SK-N-SH treated with all-trans-retinoic acid at 6 μM for 48 hours (cell line): ENCODE measurements at regions not wholly inside any gene's neighbourhood (a gene's known extent, or its start where the extent isn't known, plus 50 kb on each side); places are given as distances from the start of the nearest gene placed in this dataset.

Experiments
- ATAC-seq: fragments of 200-7000 bp; cut with Tn5 transposase; 3 replicates; pipeline ENCODE4 v1.9.1; 2020; ENCODE audit warnings: mild to moderate bottlenecking, moderate library complexity
- ARNTL ChIP-seq: fragments of 450-650 bp; formaldehyde crosslinking; IDR thresholded peaks from 2 replicates; pipeline ENCODE4 v1.5.0; 2020; ENCODE audit warnings: low read depth, mild to moderate bottlenecking, moderate library complexity, borderline replicate concordance
- BACH2 ChIP-seq: fragments of 250-450 bp; sonication (Bioruptor Pico); IDR thresholded peaks from 2 replicates; pipeline ENCODE4 v1.9.0; 2021; ENCODE audit warnings: mild to moderate bottlenecking, borderline replicate concordance
- CREB5 ChIP-seq: fragments of 250-450 bp; sonication (Bioruptor Pico); IDR thresholded peaks from 2 replicates; pipeline ENCODE4 v1.5.1; 2020; ENCODE audit warnings: low read depth, mild to moderate bottlenecking, moderate library complexity
- CSDC2 ChIP-seq: fragments of 250-450 bp; sonication (Bioruptor Pico); IDR thresholded peaks from 2 replicates; pipeline ENCODE4 v1.5.0; 2020; ENCODE audit warnings: mild to moderate bottlenecking, moderate library complexity
- CSRNP3 ChIP-seq: fragments of 250-450 bp; sonication (Bioruptor Pico); IDR thresholded peaks from 2 replicates; pipeline ENCODE4 v1.5.1; 2021; ENCODE audit warnings: mild to moderate bottlenecking, moderate library complexity
- GLIS3 ChIP-seq: fragments of 250-450 bp; sonication (Bioruptor Pico); IDR thresholded peaks from 2 replicates; pipeline ENCODE4 v1.5.0; 2020; ENCODE audit warnings: mild to moderate bottlenecking, moderate library complexity
- ISL1 ChIP-seq: fragments of 250-450 bp; sonication (Bioruptor Pico); IDR thresholded peaks from 2 replicates; pipeline ENCODE4 v2.1.2; 2022; ENCODE audit warnings: mild to moderate bottlenecking, moderate library complexity
- OSR1 ChIP-seq: fragments of 250-450 bp; sonication (Bioruptor Pico); IDR thresholded peaks from 2 replicates; pipeline ENCODE4 v1.8.0; 2022; ENCODE audit warnings: moderate library complexity, mild to moderate bottlenecking, inconsistent platforms
- PPARA ChIP-seq: fragments of 250-450 bp; sonication (Bioruptor Pico); IDR thresholded peaks from 2 replicates; pipeline ENCODE4 v1.5.0; 2020; ENCODE audit warnings: mild to moderate bottlenecking, borderline replicate concordance
- RARB ChIP-seq: fragments of 250-450 bp; sonication (Bioruptor Pico); IDR thresholded peaks from 2 replicates; pipeline ENCODE4 v1.8.0; 2021; ENCODE audit warnings: mild to moderate bottlenecking, moderate library complexity
- SNAI2 ChIP-seq: fragments of 250-450 bp; sonication (Bioruptor Pico); IDR thresholded peaks from 2 replicates; pipeline ENCODE4 v1.5.0; 2020; ENCODE audit warnings: mild to moderate bottlenecking, moderate library complexity
- TCF4 ChIP-seq: fragments of 250-450 bp; sonication (Bioruptor Pico); IDR thresholded peaks from 2 replicates; pipeline ENCODE4 v1.8.0; 2021; ENCODE audit warnings: mild to moderate bottlenecking, moderate library complexity, borderline replicate concordance
- TOX ChIP-seq: fragments of 250-450 bp; sonication (Bioruptor Pico); IDR thresholded peaks from 2 replicates; pipeline ENCODE4 v1.8.0; 2021; ENCODE audit warnings: mild to moderate bottlenecking, moderate library complexity, borderline replicate concordance
- TSHZ2 ChIP-seq: fragments of 250-450 bp; sonication (Bioruptor Pico); IDR thresholded peaks from 2 replicates; pipeline ENCODE4 v1.5.0; 2020; ENCODE audit warnings: mild to moderate bottlenecking, moderate library complexity
- ZC3H10 ChIP-seq: fragments of 250-450 bp; sonication (Bioruptor Pico); IDR thresholded peaks from 2 replicates; pipeline ENCODE4 v1.5.1; 2021; ENCODE audit warnings: mild to moderate bottlenecking, moderate library complexity
- ZFP3 ChIP-seq: fragments of 250-450 bp; sonication (Bioruptor Pico); IDR thresholded peaks from 2 replicates; pipeline ENCODE4 v1.5.0; 2020; ENCODE audit warnings: mild to moderate bottlenecking, moderate library complexity
- ZFP30 ChIP-seq: fragments of 450-650 bp; formaldehyde crosslinking; IDR thresholded peaks from 2 replicates; pipeline ENCODE4 v1.5.0; 2022; ENCODE audit warnings: mild to moderate bottlenecking, moderate library complexity
- ZNF565 ChIP-seq: fragments of 450-650 bp; formaldehyde crosslinking; conservative IDR thresholded peaks from 2 replicates; pipeline ENCODE4 v1.5.0; 2020; ENCODE audit warnings: low read depth, mild to moderate bottlenecking, moderate library complexity
- ZNF70 ChIP-seq: fragments of 450-650 bp; formaldehyde crosslinking; IDR thresholded peaks from 2 replicates; pipeline ENCODE4 v1.5.0; 2020; ENCODE audit warnings: mild to moderate bottlenecking, moderate library complexity
- ZNF8 ChIP-seq: fragments of 450-650 bp; formaldehyde crosslinking; IDR thresholded peaks from 2 replicates; pipeline ENCODE4 v1.5.0; 2020; ENCODE audit warnings: mild to moderate bottlenecking, moderate library complexity

- TF ChIP-seq ZC3H10 (CRISPR knock-in tag) = no peak
- no peak for TF ChIP-seq PPARA
- no peak for TF ChIP-seq BACH2 (CRISPR knock-in tag)
- no peak for TF ChIP-seq RARB (CRISPR knock-in tag)
- no peak for TF ChIP-seq GLIS3 (CRISPR knock-in tag)
- no peak for TF ChIP-seq CREB5
- TF ChIP-seq ARNTL (CRISPR knock-in tag) = no peak
- no peak for TF ChIP-seq ZFP3 (CRISPR knock-in tag)
- no peak for TF ChIP-seq TSHZ2 (CRISPR knock-in tag)
- TF ChIP-seq SNAI2 (CRISPR knock-in tag) = no peak
- no peak for TF ChIP-seq ZNF565 (CRISPR knock-in tag)
- no peak for TF ChIP-seq CSDC2 (CRISPR knock-in tag)
- TF ChIP-seq ISL1 (CRISPR knock-in tag) = no peak
- ATAC-seq = no peak
Observed at GRCh38 chr3:13704174-13704573, 155.2 kb downstream of the FBLN2 start.

GRCh38 chr3:13703071-13703470 is 154.1 kb downstream of the FBLN2 start:
- TF ChIP-seq RARB (CRISPR knock-in tag) = no peak
- TF ChIP-seq TCF4 = no peak
- no peak for TF ChIP-seq ARNTL (CRISPR knock-in tag)
- no peak for ATAC-seq

- TF ChIP-seq BACH2 (CRISPR knock-in tag) (no peak), CSRNP3 (CRISPR knock-in tag) (no peak), OSR1 (CRISPR knock-in tag) (no peak), CREB5 (no peak), TSHZ2 (CRISPR knock-in tag) (no peak)
- no peak for ATAC-seq
Observed at GRCh38 chr3:13702286-13702685, 153.4 kb downstream of the FBLN2 start.

GRCh38 chr3:13700889-13701288 is 152.0 kb downstream of the FBLN2 start:
- no peak for ATAC-seq
- TF ChIP-seq ISL1 (CRISPR knock-in tag) (no peak), PPARA (no peak), ZFP30 (CRISPR knock-in tag) (no peak), TOX (CRISPR knock-in tag) (no peak), ZC3H10 (CRISPR knock-in tag) (no peak), ZNF70 (CRISPR knock-in tag) (no peak), ZNF565 (CRISPR knock-in tag) (no peak), ZFP3 (CRISPR knock-in tag) (no peak), BACH2 (CRISPR knock-in tag) (no peak), ZNF8 (no peak)
- TF ChIP-seq, all 23 proteins: peak for 0
